Spinal cord (tissue), 9 donors: ENCODE measurements at regions not wholly inside any gene's neighbourhood (a gene's known extent, or its start where the extent isn't known, plus 50 kb on each side); places are given as distances from the start of the nearest gene placed in this dataset.

ENCODE experiments used
- DNase-seq, 6 donors: peaks; one replicate each; pipeline versions ENCODE4 v3.0.0 to v3.0.0-alpha.2; 2013 to 2015; ENCODE audit warnings: low spot score in 6 of 6, low read depth in 4 of 6
- H3K27ac ChIP-seq: one replicate; pipeline ENCODE4 v1.5.1; 2013; ENCODE audit warnings: low read depth, low read length, control low read depth
- H3K27me3 ChIP-seq: one replicate; pipeline ENCODE4 v1.6.1; 2013; ENCODE audit warnings: low read length; ENCODE audit not compliant: control insufficient read depth, insufficient read depth
- H3K36me3 ChIP-seq: one replicate; pipeline ENCODE4 v1.6.1; 2013; ENCODE audit warnings: low read length; ENCODE audit not compliant: control insufficient read depth, insufficient read depth
- H3K4me1 ChIP-seq: one replicate; pipeline ENCODE4 v1.6.1; 2013; ENCODE audit warnings: low read length; ENCODE audit not compliant: control insufficient read depth, insufficient read depth
- H3K4me3 ChIP-seq: one replicate; pipeline ENCODE4 v1.5.1; 2013; ENCODE audit warnings: low read depth, low read length, control low read depth
- H3K9me3 ChIP-seq: one replicate; pipeline ENCODE4 v1.6.1; 2013; ENCODE audit warnings: low read length; ENCODE audit not compliant: control insufficient read depth, insufficient read depth
- WGBS: methylation state at CpG from one replicate; pipeline ENCODE4 v1.1.5; 2013; ENCODE audit warnings: missing lambda C conversion rate; ENCODE audit not compliant: insufficient coverage; 5-methylcytosine and 5-hydroxymethylcytosine counted together
- donor health status: healthy.

DNA sequence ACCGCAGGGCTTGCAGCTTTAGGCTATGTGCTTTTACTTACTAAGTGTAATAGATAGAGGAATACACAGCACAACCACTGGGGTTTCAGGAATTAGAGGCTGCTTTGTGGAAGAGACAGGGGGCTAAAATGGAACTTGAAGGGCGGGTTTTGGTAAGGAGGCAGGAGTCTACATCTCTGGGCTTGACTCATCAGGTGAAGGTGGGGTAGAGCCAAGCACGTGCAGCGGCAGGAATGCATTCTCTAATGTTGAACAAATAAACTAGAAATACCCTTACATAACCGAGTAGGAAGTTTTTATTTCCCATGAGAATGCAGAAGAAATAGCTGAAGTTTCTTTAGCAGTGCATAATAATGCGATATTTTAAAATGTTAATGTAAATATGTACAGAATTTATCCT lies 673.8 kb upstream of the SALL3 start:
- no peak overlapping the region for H3K27ac ChIP-seq
- no peaks in the 10 kb centered on the region for H3K9me3 ChIP-seq
- H3K4me1 ChIP-seq = peaks cover 6% of the 10 kb centered on the region
- no peaks in the 10 kb centered on the region for H3K27me3 ChIP-seq
- DNase-seq = peak in 1 of 6 donors; percentile 58
- WGBS = no CpG with 5 or more reads among the region's 6 CpGs
- no peaks in the 10 kb centered on the region for H3K36me3 ChIP-seq
- no peak overlapping the region for H3K4me3 ChIP-seq

- H3K4me3 ChIP-seq = no peak overlapping the region
- DNase-seq = no peak
- WGBS = 69% methylated on average over 33 of the region's 42 CpGs
- H3K9me3 ChIP-seq = no peaks in the 10 kb centered on the region
- no peak overlapping the region for H3K27ac ChIP-seq
- no peaks in the 10 kb centered on the region for H3K27me3 ChIP-seq
- H3K36me3 ChIP-seq = no peaks in the 10 kb centered on the region
- H3K4me1 ChIP-seq = peaks cover 4% of the 10 kb centered on the region
Measured at GRCh38 chr18:78309307-78309706, 670.3 kb upstream of the SALL3 start.

GRCh38 chr18:78309924-78310323 lies 669.7 kb upstream of the SALL3 start:
- DNase-seq = peak in 1 of 6 donors; percentile 59
- H3K36me3 ChIP-seq = no peaks in the 10 kb centered on the region
- H3K4me3 ChIP-seq = no peak overlapping the region
- no peak overlapping the region for H3K27ac ChIP-seq
- no peaks in the 10 kb centered on the region for H3K9me3 ChIP-seq
- H3K4me1 ChIP-seq = peaks cover 3% of the 10 kb centered on the region
- WGBS = no CpG with 5 or more reads among the region's 8 CpGs
- no peaks in the 10 kb centered on the region for H3K27me3 ChIP-seq

GRCh38 chr18:78319264-78319663 lies 660.4 kb upstream of the SALL3 start:
- Histone ChIP-seq H3K27ac (no peak overlapping the region), H3K4me3 (no peak overlapping the region), H3K9me3 (no peaks in the 10 kb centered on the region), H3K4me1 (no peaks in the 10 kb centered on the region), H3K27me3 (peaks cover 2% of the 10 kb centered on the region), H3K36me3 (no peaks in the 10 kb centered on the region)
- no peak for DNase-seq
- WGBS = 88% methylated on average over 13 of the region's 15 CpGs

GRCh38 chr18:78319961-78320360 lies 659.7 kb upstream of the SALL3 start:
- no peak overlapping the region for H3K4me3 ChIP-seq
- 66% methylated on average over 3 of the region's 10 CpGs for WGBS
- H3K9me3 ChIP-seq = no peaks in the 10 kb centered on the region
- H3K4me1 ChIP-seq = no peaks in the 10 kb centered on the region
- no peak for DNase-seq
- H3K27me3 ChIP-seq = peaks cover 2% of the 10 kb centered on the region
- no peaks in the 10 kb centered on the region for H3K36me3 ChIP-seq
- no peak overlapping the region for H3K27ac ChIP-seq

- Histone ChIP-seq H3K4me1 (no peaks in the 10 kb centered on the region), H3K9me3 (no peaks in the 10 kb centered on the region), H3K27ac (no peak overlapping the region), H3K27me3 (peaks cover 2% of the 10 kb centered on the region), H3K4me3 (no peak overlapping the region), H3K36me3 (no peaks in the 10 kb centered on the region)
- WGBS = 89% methylated on average over 3 of the region's 6 CpGs
- no peak for DNase-seq
Measured at GRCh38 chr18:78321402-78321801, 658.2 kb upstream of the SALL3 start.

DNA sequence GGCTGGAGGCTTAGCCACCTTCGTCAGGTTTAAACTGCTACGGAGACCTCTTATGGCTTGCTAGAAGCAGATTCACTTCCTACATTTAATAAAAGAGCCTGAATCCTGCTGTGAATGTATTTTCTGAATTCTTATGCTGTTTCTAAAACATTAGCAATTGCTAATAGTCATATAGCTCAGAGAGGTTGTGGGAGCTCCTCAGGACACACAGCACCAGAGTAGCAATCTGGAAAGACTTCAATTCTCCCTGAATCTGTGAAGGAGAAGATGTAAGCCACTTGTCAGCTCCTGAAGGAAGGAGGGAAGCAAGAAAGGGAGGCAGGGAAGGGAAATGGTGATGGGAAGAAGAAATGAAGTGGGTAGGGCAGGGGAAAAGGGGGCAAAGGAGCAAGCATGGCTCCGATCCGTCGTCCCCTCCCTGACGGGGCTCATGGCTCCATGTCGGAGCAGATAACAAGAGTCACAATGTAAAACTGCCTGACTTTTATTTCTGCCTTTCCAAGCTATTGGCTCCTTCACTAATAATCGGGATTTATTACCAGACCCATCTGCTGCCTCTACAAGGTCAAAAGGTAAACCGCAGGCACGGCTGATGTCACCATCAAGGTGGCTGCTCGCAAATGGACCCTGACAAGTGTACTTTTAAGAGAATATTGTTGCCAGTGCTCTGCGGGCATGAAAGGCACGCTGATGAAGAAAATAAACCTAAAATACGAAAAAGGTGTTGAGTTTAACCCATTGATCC lies 656.0 kb upstream of the SALL3 start:
- H3K9me3 ChIP-seq = no peaks in the 10 kb centered on the region
- no peak for DNase-seq
- no peak overlapping the region for H3K27ac ChIP-seq
- H3K27me3 ChIP-seq = peaks cover 2% of the 10 kb centered on the region
- WGBS = 56% methylated on average over 12 of the region's 14 CpGs
- no peak overlapping the region for H3K4me3 ChIP-seq
- H3K36me3 ChIP-seq = no peaks in the 10 kb centered on the region
- no peaks in the 10 kb centered on the region for H3K4me1 ChIP-seq

DNA sequence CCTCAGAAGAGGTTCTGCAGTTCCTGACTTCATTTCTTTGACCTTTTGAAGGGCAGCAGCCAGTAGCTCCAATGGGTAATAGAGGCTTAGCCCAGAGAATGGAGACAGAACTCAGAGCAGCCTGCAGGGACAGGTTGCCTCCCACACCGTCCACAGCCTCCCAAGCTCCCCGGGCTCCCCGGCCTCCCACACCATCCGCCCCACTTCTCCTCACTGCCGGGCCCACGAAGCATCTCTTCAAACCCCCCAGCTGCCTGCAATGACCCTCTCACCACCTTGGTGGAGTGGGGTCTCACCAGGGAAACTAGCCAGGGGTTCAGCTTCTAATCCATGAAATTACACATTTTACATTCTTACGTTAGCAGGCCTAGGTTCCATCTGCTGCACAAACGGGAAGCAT lies 652.0 kb upstream of the SALL3 start:
- no peak overlapping the region for H3K4me3 ChIP-seq
- peaks cover 2% of the 10 kb centered on the region for H3K27me3 ChIP-seq
- H3K4me1 ChIP-seq = no peaks in the 10 kb centered on the region
- no peaks in the 10 kb centered on the region for H3K36me3 ChIP-seq
- WGBS = 82% methylated on average over 3 of the region's 8 CpGs
- H3K9me3 ChIP-seq = no peaks in the 10 kb centered on the region
- DNase-seq = no peak
- no peak overlapping the region for H3K27ac ChIP-seq

- no peaks in the 10 kb centered on the region for H3K36me3 ChIP-seq
- no peak for DNase-seq
- no CpG with 5 or more reads among the region's 10 CpGs for WGBS
- H3K4me3 ChIP-seq = no peak overlapping the region
- no peaks in the 10 kb centered on the region for H3K9me3 ChIP-seq
- H3K4me1 ChIP-seq = no peaks in the 10 kb centered on the region
- no peaks in the 10 kb centered on the region for H3K27me3 ChIP-seq
- H3K27ac ChIP-seq = no peak overlapping the region
Measured at GRCh38 chr18:78330766-78331165, 648.9 kb upstream of the SALL3 start.

DNA sequence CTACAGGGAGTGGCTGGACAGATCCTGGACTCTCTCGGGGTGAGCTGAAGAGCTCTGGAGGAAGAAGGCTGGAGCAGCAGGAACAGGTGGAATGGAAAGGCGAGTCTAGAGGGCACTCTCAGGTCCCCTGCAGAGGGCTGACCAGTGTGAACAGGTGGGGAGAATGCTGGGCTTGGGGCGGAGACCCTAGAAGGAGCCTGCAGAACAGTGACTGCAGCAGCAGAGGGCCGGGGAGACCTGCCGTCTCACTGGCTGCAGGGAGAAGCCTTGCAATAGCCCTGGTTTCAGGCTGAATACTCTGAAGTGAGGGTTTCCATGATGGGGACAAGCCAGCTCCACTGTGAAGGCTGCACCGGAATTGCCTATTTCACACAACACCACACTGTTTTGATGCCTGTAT lies 626.7 kb upstream of the SALL3 start:
- no peak overlapping the region for H3K27ac ChIP-seq
- H3K27me3 ChIP-seq = no peaks in the 10 kb centered on the region
- no peaks in the 10 kb centered on the region for H3K36me3 ChIP-seq
- H3K9me3 ChIP-seq = no peaks in the 10 kb centered on the region
- peak in 1 of 6 donors; percentile 21 for DNase-seq
- H3K4me3 ChIP-seq = no peak overlapping the region
- WGBS = 79% methylated on average over 3 of the region's 6 CpGs
- no peaks in the 10 kb centered on the region for H3K4me1 ChIP-seq
